Endothelial cell of umbilical vein (primary cell): ENCODE measurements at regions not wholly inside any gene's neighbourhood (a gene's known extent, or its start where the extent isn't known, plus 50 kb on each side); places are given as distances from the start of the nearest gene placed in this dataset.

Experiments
- BruUV-seq: library from RNA; stranded (reverse); fragments of 400-500 nt; replicated peaks from 2 replicates; lab custom pipeline; 2021; lab: Mats Ljungman, UMichigan
- CTCF ChIA-PET: fragments of 300-600, 350-600 bp; sonication (Branson Sonifier 250); formaldehyde crosslinking; loops from one replicate; lab custom pipeline; 2021; ENCODE audit warnings: antibody characterized with exemption, inconsistent platforms; lab: Charles Lee
- POLR2A ChIA-PET: fragments of 300-600, 350-600 bp; sonication (Branson Sonifier 250); formaldehyde crosslinking; loops from one replicate; lab custom pipeline; 2021; ENCODE audit warnings: antibody characterized with exemption, inconsistent platforms; lab: Charles Lee
- DNase-seq: peaks from one replicate; pipeline ENCODE4 v3.0.0-alpha.2; 2011; ENCODE audit warnings: low read depth, low spot score
- FAIRE-seq: peaks from 2 replicates; lab custom pipeline; 2011; peaks lifted over from hg19 to GRCh38; lab: Jason Lieb, UNC
- H2AFZ ChIP-seq: 2 replicates; pipeline ENCODE4 v1.6.0; 2012; ENCODE audit warnings: low read depth, low read length, control low read depth, inconsistent platforms
- H3K27ac ChIP-seq: 2 replicates; pipeline ENCODE4 v1.5.1; 2011; ENCODE audit warnings: low read depth, mild to moderate bottlenecking, control low read depth, low read length, moderate library complexity; ENCODE audit not compliant: insufficient read depth
- H3K27me3 ChIP-seq, 2 experiments: 2 replicates each; pipeline versions ENCODE4 v1.6.0 to v1.6.1; 2011; ENCODE audit warnings: low read length in 2 of 2, mixed read lengths in 1 of 2; ENCODE audit not compliant: control insufficient read depth in 2 of 2, insufficient read depth in 2 of 2
- H3K36me3 ChIP-seq, 2 experiments: 2 replicates in 1 of 2; 3 replicates in 1 of 2; pipeline ENCODE4 v1.5.1; 2011; ENCODE audit warnings: low read length in 2 of 2, mild to moderate bottlenecking in 1 of 2, moderate library complexity in 1 of 2; ENCODE audit not compliant: control insufficient read depth in 2 of 2, insufficient read depth in 2 of 2; ENCODE audit errors: extremely low read depth in 1 of 2
- H3K4me1 ChIP-seq: 3 replicates; pipeline ENCODE4 v1.5.1; 2011; ENCODE audit warnings: mild to moderate bottlenecking, low read length; ENCODE audit not compliant: control insufficient read depth, insufficient read depth; ENCODE audit errors: extremely low read depth
- H3K4me2 ChIP-seq: 2 replicates; pipeline ENCODE4 v1.6.1; 2011; ENCODE audit warnings: low read length, control low read depth, mixed read lengths; ENCODE audit not compliant: insufficient read depth
- H3K4me3 ChIP-seq, 3 experiments: fragments of 200-600 bp in 1 of 3; sonication (generic), shearing (Covaris generic) in 1 of 3; replicated peaks in 1 of 3; 2 replicates each; pipeline ENCODE4 v1.5.1; 2011 to 2016; ENCODE audit warnings: control low read depth in 3 of 3, low read length in 3 of 3, mild to moderate bottlenecking in 2 of 3, inconsistent platforms in 1 of 3, low read depth in 1 of 3, moderate library complexity in 1 of 3; ENCODE audit not compliant: insufficient read depth in 1 of 3
- H3K79me2 ChIP-seq: 2 replicates; pipeline ENCODE4 v1.6.0; 2012; ENCODE audit warnings: low read length, inconsistent platforms; ENCODE audit not compliant: control insufficient read depth, insufficient read depth
- H3K9ac ChIP-seq: replicated peaks from 2 replicates; pipeline ENCODE3; 2011; ENCODE audit warnings: low read length, control low read depth; ENCODE audit not compliant: insufficient read depth; ENCODE audit errors: extremely low read depth
- H3K9me1 ChIP-seq: replicated peaks from 3 replicates; pipeline ENCODE4 v1.6.0; 2011; ENCODE audit warnings: mild to moderate bottlenecking, low read length; ENCODE audit not compliant: control insufficient read depth, insufficient read depth; ENCODE audit errors: extremely low read depth
- H3K9me3 ChIP-seq: replicated peaks from 2 replicates; pipeline ENCODE4 v1.5.1; 2012; ENCODE audit warnings: low read length, inconsistent platforms; ENCODE audit not compliant: control insufficient read depth, insufficient read depth
- H4K20me1 ChIP-seq: replicated peaks from 2 replicates; pipeline ENCODE3; 2011; ENCODE audit warnings: mild to moderate bottlenecking, low read length; ENCODE audit not compliant: control insufficient read depth, insufficient read depth; ENCODE audit errors: extremely low read depth
- EZH2 ChIP-seq: IDR thresholded peaks from 2 replicates; pipeline ENCODE4 v1.6.1; 2012; ENCODE audit warnings: borderline replicate concordance, low read depth, mild to moderate bottlenecking, moderate library complexity, low read length, inconsistent platforms; ENCODE audit not compliant: severe bottlenecking
- FOS ChIP-seq: IDR thresholded peaks from 2 replicates; pipeline ENCODE4 v1.6.1; 2011; ENCODE audit warnings: mild to moderate bottlenecking, low read length, moderate library complexity, borderline replicate concordance; ENCODE audit not compliant: insufficient read depth
- GATA2 ChIP-seq: IDR thresholded peaks from 2 replicates; pipeline ENCODE4 v1.7.0; 2011; ENCODE audit warnings: low read depth, mild to moderate bottlenecking, moderate library complexity, mixed read lengths, low read length; ENCODE audit not compliant: insufficient read length, insufficient read depth
- JUN ChIP-seq: IDR thresholded peaks from 2 replicates; pipeline ENCODE4 v1.6.1; 2011; ENCODE audit warnings: borderline replicate concordance, low read depth; ENCODE audit not compliant: insufficient read length, insufficient read depth
- MYC ChIP-seq: IDR thresholded peaks from one replicate; pipeline ENCODE4 v1.6.1; 2011; ENCODE audit warnings: mild to moderate bottlenecking, low read depth, low read length
- POLR2A ChIP-seq: IDR thresholded peaks from 2 replicates; pipeline ENCODE4 v1.6.1; 2012; ENCODE audit warnings: low read depth, mild to moderate bottlenecking, control low read depth, low read length
- POLR2AphosphoS5 ChIP-seq: IDR thresholded peaks from 2 replicates; pipeline ENCODE4 v1.6.1; 2012; ENCODE audit warnings: low read depth, mild to moderate bottlenecking, control low read depth, low read length, moderate library complexity; ENCODE audit not compliant: insufficient read depth
- dilution Hi-C: fragments of 300-500 bp; cut with MboI; formaldehyde crosslinking; loops from one replicate; pipeline ENCODE4 v1.15.0; 2019; ENCODE audit warnings: low sequenced_read_pairs; ENCODE audit not compliant: extremely low pct_ligation_motif_present
- intact Hi-C: fragments of 100-400 bp; cut with micrococcal nuclease; formaldehyde crosslinking; loops from one replicate; pipeline ENCODE4 v1.10.0; 2022
- TF ChIP-seq, protein P1 (sequence below), 2 donors: IDR thresholded peaks; 1 replicate in 1 of 2; 2 replicates in 1 of 2; pipeline ENCODE4 v1.5.1; 2011; ENCODE audit warnings: low read length in 2 of 2, mild to moderate bottlenecking in 2 of 2, moderate library complexity in 2 of 2, control low read depth in 1 of 2, inconsistent platforms in 1 of 2, low read depth in 1 of 2; ENCODE audit not compliant: insufficient read depth in 1 of 2; ENCODE audit errors: extremely low read depth in 1 of 2
- TF ChIP-seq, protein P2 (sequence below): IDR thresholded peaks from 2 replicates; pipeline ENCODE4 v1.6.1; 2011; ENCODE audit not compliant: insufficient read depth, insufficient read length

DNA sequence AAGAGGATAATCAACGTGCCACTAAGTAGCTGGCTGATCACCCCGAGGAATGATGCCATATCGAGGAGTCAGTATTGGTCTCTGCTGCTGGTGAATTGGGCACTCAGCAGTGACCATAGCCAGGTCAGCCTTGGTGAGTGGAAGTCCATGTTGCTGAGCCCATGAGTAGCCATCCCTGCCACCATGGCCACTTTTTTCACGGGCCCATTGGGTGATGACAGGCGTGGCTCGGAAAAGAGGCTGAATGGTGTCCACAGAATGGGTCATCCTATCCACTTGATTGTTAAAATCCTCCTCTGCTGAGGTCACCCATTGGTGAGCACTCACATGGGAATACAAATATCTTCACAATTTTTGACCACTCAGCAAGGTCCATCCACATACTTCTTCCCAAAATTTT lies 114.4 kb downstream of the UBE2NL start:
- H2AFZ ChIP-seq: no peak overlapping the region
- H3K9me1 ChIP-seq: no peaks in the 10 kb centered on the region
- ChIA-PET POLR2A (no interaction called here), CTCF (no interaction called here)
- H3K9me3 ChIP-seq: no peaks in the 10 kb centered on the region
- no peaks in the 10 kb centered on the region for H3K27me3 ChIP-seq
- H3K4me1 ChIP-seq: no peaks in the 10 kb centered on the region
- H3K36me3 ChIP-seq: no peaks in the 10 kb centered on the region
- H3K4me3 ChIP-seq: no peak overlapping the region
- no peak for FAIRE-seq
- TF ChIP-seq POLR2A (no peak), GATA2 (no peak), MYC (no peak), EZH2 (no peak), FOS (no peak), POLR2AphosphoS5 (no peak), JUN (no peak)
- TF ChIP-seq, protein P1, sequence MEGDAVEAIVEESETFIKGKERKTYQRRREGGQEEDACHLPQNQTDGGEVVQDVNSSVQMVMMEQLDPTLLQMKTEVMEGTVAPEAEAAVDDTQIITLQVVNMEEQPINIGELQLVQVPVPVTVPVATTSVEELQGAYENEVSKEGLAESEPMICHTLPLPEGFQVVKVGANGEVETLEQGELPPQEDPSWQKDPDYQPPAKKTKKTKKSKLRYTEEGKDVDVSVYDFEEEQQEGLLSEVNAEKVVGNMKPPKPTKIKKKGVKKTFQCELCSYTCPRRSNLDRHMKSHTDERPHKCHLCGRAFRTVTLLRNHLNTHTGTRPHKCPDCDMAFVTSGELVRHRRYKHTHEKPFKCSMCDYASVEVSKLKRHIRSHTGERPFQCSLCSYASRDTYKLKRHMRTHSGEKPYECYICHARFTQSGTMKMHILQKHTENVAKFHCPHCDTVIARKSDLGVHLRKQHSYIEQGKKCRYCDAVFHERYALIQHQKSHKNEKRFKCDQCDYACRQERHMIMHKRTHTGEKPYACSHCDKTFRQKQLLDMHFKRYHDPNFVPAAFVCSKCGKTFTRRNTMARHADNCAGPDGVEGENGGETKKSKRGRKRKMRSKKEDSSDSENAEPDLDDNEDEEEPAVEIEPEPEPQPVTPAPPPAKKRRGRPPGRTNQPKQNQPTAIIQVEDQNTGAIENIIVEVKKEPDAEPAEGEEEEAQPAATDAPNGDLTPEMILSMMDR (IDR thresholded peaks at IDR 0.05; ENCODE audit: extremely low read depth in 1 of 2, insufficient read depth in 1 of 2, low read depth in 1 of 2, low read length in 2 of 2): no peak
- TF ChIP-seq, protein P2, sequence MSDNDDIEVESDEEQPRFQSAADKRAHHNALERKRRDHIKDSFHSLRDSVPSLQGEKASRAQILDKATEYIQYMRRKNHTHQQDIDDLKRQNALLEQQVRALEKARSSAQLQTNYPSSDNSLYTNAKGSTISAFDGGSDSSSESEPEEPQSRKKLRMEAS: no peak
- H3K4me2 ChIP-seq: no peak overlapping the region
- intact Hi-C loops: no loop called here
- no peak overlapping the region for H3K9ac ChIP-seq
- no peak for DNase-seq
- H3K79me2 ChIP-seq: no peaks in the 10 kb centered on the region
- no peak overlapping the region for H3K27ac ChIP-seq
- dilution Hi-C loops: no loop called here
- BruUV-seq: no TSS peak
- H4K20me1 ChIP-seq: no peaks in the 10 kb centered on the region
